HG03045 (cell line): ENCODE measurements at regions not wholly inside any gene's neighbourhood (a gene's known extent, or its start where the extent isn't known, plus 50 kb on each side); places are given as distances from the start of the nearest gene placed in this dataset.

Experiments used
- ATAC-seq: cut with Tn5 transposase; IDR thresholded peaks from one replicate; pipeline ENCODE4 v1.9.1; 2021; ENCODE audit warnings: mild to moderate bottlenecking, moderate library complexity; ENCODE audit not compliant: unreplicated experiment

DNA sequence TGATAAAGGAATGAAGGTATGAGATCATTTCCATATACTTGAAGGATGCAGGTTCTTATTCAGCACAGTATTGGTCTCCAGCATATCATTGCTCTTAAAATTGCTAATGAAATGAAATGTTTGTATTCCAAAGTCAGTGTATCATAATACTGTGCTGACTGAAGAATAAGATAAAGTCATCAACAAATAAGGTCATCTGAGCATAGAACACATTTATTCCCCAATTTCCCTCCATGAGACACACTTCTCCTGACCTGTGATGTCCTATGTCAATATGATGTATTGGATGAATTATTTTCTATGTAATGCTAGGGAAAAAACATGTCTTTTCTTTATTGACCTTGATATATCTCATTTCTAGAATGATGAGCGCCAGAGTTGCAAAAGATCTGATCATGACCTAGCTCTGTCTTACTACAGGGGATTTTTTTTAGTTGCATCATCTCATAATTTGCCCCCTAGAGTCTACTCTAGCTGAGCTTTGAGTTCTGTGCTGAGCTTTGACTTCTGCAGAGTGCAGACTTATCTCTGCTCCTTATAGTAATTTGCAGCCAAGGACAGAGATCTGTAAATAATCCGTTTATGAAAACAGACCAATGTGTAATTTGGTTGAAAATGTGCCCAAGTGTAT, 859.8 kb downstream of the TRIB2 start:
- ATAC-seq, result no peak

DNA sequence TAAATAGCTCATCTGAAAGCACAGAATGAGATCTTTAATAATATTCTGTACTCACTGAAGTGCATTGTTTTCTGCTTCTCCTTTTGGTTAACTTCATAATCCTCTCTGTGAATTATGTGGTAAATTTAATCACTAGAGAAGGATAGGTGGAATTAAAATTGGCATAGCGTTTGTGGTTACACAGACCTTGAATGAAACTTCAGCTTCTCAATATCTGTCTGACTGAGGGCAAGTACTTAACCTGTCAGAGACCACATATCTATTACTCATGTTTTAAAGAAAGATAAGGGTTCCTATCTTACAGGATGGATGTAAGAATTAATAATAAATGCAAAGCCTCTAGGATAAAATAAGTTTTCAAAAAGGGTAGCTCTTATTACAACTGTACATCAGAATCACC, 861.8 kb downstream of the TRIB2 start:
- ATAC-seq, result no peak

DNA sequence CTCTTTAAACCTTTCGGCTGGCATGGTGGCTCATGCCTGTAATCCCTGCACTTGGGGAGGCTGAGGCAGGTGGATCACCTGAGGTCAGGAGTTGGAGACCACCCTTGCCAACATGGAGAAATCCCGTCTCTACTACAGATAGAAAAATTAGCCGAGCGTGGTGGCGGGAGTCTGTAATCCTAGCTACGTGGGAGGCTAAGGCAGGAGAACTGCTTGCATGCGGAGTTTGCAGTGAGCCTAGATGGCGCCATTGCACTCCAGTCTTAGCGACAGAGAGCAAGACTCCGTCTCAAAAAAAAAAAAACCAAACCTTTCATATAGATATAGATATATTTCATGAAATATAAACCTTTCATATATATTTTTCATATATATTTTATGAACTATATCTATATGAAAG, 864.7 kb downstream of the TRIB2 start:
- ATAC-seq, result no peak

DNA sequence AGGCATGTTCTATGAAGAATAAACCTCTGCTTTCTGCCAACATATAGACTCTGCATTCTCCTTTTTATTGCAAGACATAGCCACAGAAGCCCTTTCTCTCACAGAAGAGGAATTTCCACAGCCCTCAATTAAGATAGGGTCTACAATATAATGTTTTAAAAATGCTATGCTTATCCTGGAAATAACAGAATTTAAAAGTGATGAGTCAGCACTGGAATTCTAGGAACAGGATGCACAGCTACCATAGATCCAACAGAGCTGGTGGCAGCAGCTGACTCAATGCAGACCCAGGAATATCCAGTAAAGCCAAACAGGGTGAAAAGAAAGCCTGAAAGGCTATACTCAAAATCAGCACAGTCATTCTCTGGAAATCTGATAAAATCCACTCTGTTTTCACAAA, 866.9 kb downstream of the TRIB2 start:
- ATAC-seq, result no peak

- no peak for ATAC-seq
These were observed 867.3 kb downstream of the TRIB2 start for GRCh38 chr2:13584020-13584419.

DNA sequence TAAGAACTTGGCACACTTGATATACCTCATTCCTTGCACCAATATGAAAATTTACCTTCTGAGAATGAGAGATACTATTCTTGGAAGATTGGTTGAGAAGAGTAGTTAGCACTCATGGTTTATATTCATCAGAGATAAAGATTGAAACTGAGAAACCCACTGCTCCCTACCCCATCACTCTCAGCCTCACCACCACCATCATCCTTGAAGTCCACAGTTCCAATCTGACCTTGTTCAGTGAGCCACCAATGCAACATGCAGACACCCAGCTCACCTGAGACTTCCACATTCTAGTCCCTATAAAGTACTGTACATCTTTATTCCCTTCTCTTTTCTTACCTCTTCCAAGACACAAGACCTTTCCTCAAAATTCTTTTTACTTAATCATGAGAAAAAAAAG, 869.0 kb downstream of the TRIB2 start:
- ATAC-seq, result no peak

- ATAC-seq, result no peak
These were observed 879.5 kb downstream of the TRIB2 start for GRCh38 chr2:13596233-13596632.

DNA sequence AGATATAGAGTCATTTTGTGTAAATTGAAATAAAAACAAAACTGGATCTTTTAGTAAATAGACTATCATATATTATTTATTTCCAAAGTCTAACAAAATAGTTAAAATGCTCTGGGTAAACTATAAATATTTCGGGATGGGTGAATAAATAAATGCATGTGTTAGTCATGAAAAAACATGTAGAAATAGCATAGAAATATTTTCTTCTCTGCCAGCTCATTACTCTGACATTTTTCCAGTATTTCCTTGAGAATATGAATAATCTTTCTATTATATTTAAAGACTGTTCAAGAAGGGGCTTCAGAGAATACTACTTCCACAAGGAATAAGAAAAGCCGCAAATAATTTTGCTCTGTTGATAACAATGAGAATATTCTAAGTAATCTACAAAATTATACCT, 880.4 kb downstream of the TRIB2 start:
- ATAC-seq, result no peak

DNA sequence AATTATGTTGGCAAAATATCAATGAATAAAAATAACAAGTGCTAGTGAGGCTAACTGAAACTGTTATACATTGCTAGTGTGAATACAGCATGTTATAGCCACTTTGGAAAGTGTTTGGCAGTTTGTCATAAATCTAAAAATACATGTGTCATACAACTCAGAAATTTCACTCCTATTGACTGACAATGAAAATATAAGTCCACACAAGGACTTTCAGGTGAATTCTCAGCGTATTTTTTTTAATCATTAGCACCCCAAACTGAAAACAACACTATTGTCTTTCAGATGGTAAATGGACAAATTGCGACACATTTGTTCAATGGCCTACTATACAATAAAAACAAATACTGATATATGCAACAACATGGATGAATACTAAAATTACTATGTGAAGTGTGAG, 884.8 kb downstream of the TRIB2 start:
- no peak for ATAC-seq

- no peak for ATAC-seq
These were observed 888.4 kb downstream of the TRIB2 start for GRCh38 chr2:13604951-13605661.

GRCh38 chr2:13607139-13607538, 890.4 kb downstream of the TRIB2 start:
- ATAC-seq, result no peak

DNA sequence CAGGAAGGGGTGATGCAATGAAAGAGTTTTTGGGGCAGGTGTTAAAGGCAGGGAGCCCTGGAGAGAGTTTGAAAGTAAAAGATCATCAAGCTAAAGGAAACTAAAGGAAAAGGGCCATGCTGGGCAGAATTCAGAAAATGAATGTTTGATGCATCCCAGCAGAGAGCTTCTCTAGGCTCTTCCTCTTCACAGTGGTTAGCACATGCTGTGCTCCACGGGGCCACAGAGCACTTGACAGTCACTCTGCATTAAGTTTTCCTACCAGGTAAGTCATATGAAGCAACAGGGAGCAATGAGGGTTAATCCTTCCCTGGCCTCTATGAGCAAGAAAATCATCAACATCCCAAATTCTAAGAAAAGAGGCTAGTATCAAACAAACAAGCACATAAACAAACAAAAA, 895.2 kb downstream of the TRIB2 start:
- ATAC-seq, result no peak

DNA sequence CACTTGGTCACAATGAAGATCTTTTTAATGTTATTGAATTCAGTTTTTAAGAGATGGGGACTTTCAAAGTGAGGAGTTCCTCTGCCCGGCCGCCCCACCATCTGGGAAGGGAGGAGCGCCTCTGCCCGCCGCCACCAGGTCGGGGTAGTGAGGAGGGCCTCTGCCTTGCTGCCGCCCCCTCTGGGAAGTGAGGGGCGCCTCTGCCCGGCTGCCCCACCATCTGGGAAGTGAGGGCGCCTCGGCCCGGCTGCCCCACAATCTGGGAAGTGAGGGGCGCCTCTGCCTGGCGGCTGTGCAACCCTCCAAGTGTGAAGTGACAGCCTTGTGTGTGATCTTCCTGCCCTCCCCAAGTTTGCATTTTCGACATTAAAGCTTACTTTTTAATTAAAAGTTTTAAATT, 899.3 kb downstream of the TRIB2 start:
- no peak for ATAC-seq

GRCh38 chr2:13616616-13617015, 899.9 kb downstream of the TRIB2 start:
- no peak for ATAC-seq

GRCh38 chr2:13628122-13628521, 911.4 kb downstream of the TRIB2 start:
- ATAC-seq, result no peak

DNA sequence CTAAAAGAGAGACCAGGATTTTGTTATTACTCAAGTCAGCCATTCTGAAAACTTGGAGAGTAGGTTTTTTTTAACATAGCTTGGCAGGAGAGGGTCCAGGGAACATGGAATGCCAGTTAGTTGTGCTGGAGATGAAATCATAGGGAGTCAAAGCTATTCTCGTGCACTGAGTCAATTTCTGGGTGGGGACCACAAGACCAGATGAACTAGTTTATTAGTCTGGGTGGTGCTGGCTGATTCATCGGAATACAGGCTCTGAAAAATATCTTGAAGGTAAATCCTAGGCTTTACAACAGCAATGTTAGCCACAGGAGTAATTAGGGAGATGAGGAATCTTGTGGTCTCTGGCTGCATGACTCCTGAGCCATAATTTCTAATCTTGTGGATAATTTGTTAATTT, 921.4 kb downstream of the TRIB2 start:
- no peak for ATAC-seq

DNA sequence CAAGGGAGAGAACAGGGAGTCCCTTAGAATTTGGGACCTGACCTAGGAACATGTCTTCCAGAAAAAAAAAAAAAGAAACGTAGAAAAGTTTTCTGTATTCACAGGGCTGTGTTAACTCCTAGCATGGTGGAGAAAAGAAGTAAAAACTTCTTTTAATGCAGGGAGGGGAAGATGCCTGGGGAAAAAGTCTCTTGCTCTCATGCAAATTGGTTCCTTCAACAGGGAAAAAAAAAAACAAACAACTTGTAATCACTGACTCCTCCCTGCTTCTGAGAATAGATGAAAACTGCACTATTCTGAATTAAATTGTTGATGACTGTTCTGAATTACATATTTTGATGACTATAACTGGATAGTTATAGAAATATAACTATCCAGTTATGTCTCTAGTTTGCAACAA, 933.2 kb downstream of the TRIB2 start:
- ATAC-seq, result no peak

DNA sequence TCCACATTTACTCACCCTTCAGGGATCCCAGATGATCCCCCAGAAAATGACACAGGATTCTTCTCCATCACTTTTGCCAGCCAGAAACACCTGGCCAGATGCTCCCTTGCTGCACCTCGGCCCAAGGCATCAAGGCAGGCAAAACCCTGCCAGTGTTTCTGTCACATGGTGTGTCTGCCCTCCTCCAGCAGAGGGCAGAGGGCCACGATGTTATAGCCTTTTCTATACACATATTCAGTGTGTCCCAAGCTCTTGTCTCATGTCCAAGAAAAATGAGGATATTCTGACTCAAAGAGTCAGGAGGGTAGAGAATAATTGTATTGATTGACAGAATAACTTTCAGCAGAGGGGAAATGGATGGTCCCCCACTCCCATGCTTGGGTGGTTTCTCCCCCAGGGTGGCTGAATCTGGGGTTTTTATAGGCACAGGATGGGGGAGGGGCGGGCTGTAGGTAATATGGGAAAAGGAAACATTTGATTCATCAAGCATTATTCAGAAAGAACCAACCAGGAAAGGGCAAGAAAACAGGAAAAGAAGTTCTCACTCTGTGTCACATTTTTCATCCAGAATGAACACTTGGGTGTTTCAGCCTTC, 933.9 kb downstream of the TRIB2 start:
- no peak for ATAC-seq

- ATAC-seq, result no peak
These were observed 935.0 kb downstream of the TRIB2 start for GRCh38 chr2:13651684-13652131.

DNA sequence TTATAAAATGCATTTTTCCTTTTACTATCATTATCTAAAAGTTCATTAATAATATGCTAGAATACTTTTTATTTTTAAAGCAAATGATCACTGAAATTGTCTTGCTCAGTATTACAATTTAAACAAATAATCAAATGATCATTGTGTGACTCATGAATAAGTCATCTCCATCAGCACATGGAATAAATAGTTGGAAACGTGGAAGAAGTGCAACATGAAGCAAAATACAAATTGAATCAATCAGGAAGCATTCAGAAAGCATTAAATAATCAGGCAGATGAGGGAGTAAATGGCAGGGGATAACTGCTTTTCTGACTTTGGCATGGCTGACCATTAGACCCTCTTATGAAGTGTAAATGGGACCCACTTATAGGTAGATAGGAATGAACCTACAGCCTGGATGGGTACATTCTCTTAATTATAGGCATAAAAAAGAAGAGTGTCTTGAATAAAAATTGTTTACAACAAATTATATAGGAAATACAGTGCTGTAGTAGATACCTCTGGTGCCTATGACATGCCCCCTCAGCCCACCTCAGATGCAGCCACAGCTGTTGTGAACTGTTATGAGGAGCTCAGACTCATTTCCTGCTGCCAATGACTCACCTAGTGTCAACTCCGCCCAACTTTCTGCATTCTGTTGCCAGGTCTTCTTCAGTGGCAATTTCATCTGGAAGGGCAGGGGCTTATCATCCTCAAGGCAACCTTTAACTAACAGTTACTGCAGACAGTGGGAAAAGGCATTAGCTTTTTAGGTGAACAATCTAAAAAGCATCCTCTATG, 936.0 kb downstream of the TRIB2 start:
- ATAC-seq, result peak; percentile 47

GRCh38 chr2:13654416-13654815, 937.7 kb downstream of the TRIB2 start:
- no peak for ATAC-seq

DNA sequence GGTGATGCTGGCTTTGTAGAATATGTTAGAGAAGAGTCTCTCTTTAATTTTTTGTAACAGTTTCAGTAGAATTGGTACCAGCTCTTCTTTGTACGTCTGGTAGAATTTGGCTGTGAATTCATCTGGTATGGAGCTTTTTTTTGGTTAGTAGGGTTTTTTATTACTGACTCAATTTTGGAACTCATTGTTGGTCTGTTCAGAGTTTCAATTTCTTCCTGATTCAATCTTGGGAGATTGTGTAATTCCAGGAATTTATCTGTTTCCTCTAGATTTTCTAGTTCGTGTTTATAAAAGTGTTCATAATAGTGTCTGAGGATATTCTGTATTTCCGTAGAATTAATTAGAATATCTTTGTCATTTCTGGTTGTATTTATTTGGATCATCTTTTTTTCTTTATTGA, 943.5 kb downstream of the TRIB2 start:
- no peak for ATAC-seq
